ENCODE measurements at regions not wholly inside any gene's neighbourhood (a gene's known extent, or its start where the extent isn't known, plus 50 kb on each side); places are given as distances from the start of the nearest gene placed in this dataset.

- intact Hi-C loops (cut with DNase I): loop anchor here in 1 of 2 donors (10.0 kb wide), 1 partner anchor 213 kb away; no protein-coding TSS in a partner anchor
- H3K36me3 ChIP-seq: no peaks in the 10 kb centered on the region
- H3K9me3 ChIP-seq: no peaks in the 10 kb centered on the region
- TF ChIP-seq CTCF (IDR thresholded peaks at IDR 0.05) (no peak), POLR2A (IDR thresholded peaks at IDR 0.05) (no peak)
- DNase-seq: no peak
- 60% methylated on average over 4 of the region's 4 CpGs for WGBS (ENCODE audit: insufficient coverage, low coverage, low lambda C conversion rate, missing lambda C conversion rate)
- H3K27me3 ChIP-seq: no peaks in the 10 kb centered on the region
- H3K4me1 ChIP-seq: no peaks in the 10 kb centered on the region
- no peak for ATAC-seq
- H3K4me3 ChIP-seq: no peak overlapping the region
- H3K27ac ChIP-seq: no peak overlapping the region
These were observed 343.7 kb upstream of the ARGLU1 start for GRCh38 chr13:106911627-106912026.

GRCh38 chr13:106911020-106911419, 343.1 kb upstream of the ARGLU1 start:
- no peak overlapping the region for H3K27ac ChIP-seq
- H3K4me1 ChIP-seq: no peaks in the 10 kb centered on the region
- intact Hi-C loops (cut with DNase I): loop anchor here in 1 of 2 donors (10.0 kb wide), 1 partner anchor 214 kb away; no protein-coding TSS in a partner anchor
- ATAC-seq: no peak
- H3K4me3 ChIP-seq: no peak overlapping the region
- DNase-seq: no peak
- H3K36me3 ChIP-seq: no peaks in the 10 kb centered on the region
- H3K9me3 ChIP-seq: no peaks in the 10 kb centered on the region
- 67% methylated on average over 5 of the region's 5 CpGs for WGBS (ENCODE audit: insufficient coverage, low coverage, low lambda C conversion rate, missing lambda C conversion rate)
- TF ChIP-seq CTCF (IDR thresholded peaks at IDR 0.05) (no peak), POLR2A (IDR thresholded peaks at IDR 0.05) (no peak)
- H3K27me3 ChIP-seq: no peaks in the 10 kb centered on the region

- H3K27me3 ChIP-seq: no peaks in the 10 kb centered on the region
- no peaks in the 10 kb centered on the region for H3K36me3 ChIP-seq
- TF ChIP-seq POLR2A (IDR thresholded peaks at IDR 0.05) (no peak), CTCF (IDR thresholded peaks at IDR 0.05) (no peak)
- ATAC-seq (no peak), DNase-seq (no peak)
- no peaks in the 10 kb centered on the region for H3K9me3 ChIP-seq
- no peak overlapping the region for H3K4me3 ChIP-seq
- H3K27ac ChIP-seq: no peak overlapping the region
- no peaks in the 10 kb centered on the region for H3K4me1 ChIP-seq
- 71% methylated on average over 13 of the region's 13 CpGs for WGBS (ENCODE audit: insufficient coverage, low coverage, low lambda C conversion rate, missing lambda C conversion rate)
- intact Hi-C loops (cut with DNase I): no loop called here
These were observed 338.6 kb upstream of the ARGLU1 start for GRCh38 chr13:106906426-106906996.

GRCh38 chr13:106905380-106906162, 337.6 kb upstream of the ARGLU1 start:
- WGBS (ENCODE audit: insufficient coverage, low coverage, low lambda C conversion rate, missing lambda C conversion rate): 70% methylated on average over 14 of the region's 14 CpGs
- intact Hi-C loops (cut with DNase I): no loop called here
- no peak overlapping the region for H3K27ac ChIP-seq
- DNase-seq (no peak), ATAC-seq (no peak)
- H3K4me3 ChIP-seq: no peak overlapping the region
- no peaks in the 10 kb centered on the region for H3K4me1 ChIP-seq
- TF ChIP-seq CTCF (IDR thresholded peaks at IDR 0.05) (no peak), POLR2A (IDR thresholded peaks at IDR 0.05) (no peak)
- H3K36me3 ChIP-seq: no peaks in the 10 kb centered on the region
- H3K9me3 ChIP-seq: no peaks in the 10 kb centered on the region
- no peaks in the 10 kb centered on the region for H3K27me3 ChIP-seq
